ES-I3 (cell line): ENCODE measurements at regions not wholly inside any gene's neighbourhood (a gene's known extent, or its start where the extent isn't known, plus 50 kb on each side); places are given as distances from the start of the nearest gene placed in this dataset.

Experiments
- H3K36me3 ChIP-seq: 2 replicates; pipeline ENCODE4 v1.6.1; 2013; ENCODE audit warnings: mild to moderate bottlenecking, low read length, control low read depth, moderate library complexity; ENCODE audit not compliant: insufficient read depth
- H3K4me1 ChIP-seq: 2 replicates; pipeline ENCODE4 v1.6.1; 2013; ENCODE audit warnings: mild to moderate bottlenecking, control low read depth, low read length; ENCODE audit not compliant: insufficient read depth
- H3K9ac ChIP-seq: 2 replicates; pipeline ENCODE4 v1.6.1; 2013; ENCODE audit warnings: low read depth, mild to moderate bottlenecking, low read length, moderate library complexity
- H3K9me3 ChIP-seq: 2 replicates; pipeline ENCODE4 v1.6.1; 2013; ENCODE audit warnings: mild to moderate bottlenecking, low read length, moderate library complexity; ENCODE audit not compliant: control insufficient read depth, insufficient read depth

DNA sequence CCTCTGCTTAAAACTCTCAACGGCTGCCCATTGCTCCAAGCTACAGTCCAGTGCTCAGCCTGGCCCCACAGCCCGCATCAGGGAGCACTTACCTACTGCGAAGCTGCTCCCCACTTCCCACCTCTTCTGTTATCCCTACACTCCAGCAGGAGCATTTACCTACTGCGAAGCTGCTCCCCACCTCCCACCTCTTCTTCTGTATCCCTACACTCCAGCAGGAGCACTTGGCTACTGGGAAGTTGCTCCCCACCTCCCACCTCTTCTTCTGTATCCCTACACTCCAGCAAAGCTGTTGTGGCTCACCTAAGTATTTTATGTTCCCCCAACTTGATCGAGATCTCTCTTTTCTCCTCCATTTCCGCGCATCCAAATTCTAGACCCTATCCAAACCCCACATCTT lies 563.3 kb upstream of the ZFP42 start:
- Histone ChIP-seq H3K9me3 (no peaks in the 10 kb centered on the region), H3K4me1 (no peaks in the 10 kb centered on the region), H3K9ac (no peak overlapping the region), H3K36me3 (no peaks in the 10 kb centered on the region)

DNA sequence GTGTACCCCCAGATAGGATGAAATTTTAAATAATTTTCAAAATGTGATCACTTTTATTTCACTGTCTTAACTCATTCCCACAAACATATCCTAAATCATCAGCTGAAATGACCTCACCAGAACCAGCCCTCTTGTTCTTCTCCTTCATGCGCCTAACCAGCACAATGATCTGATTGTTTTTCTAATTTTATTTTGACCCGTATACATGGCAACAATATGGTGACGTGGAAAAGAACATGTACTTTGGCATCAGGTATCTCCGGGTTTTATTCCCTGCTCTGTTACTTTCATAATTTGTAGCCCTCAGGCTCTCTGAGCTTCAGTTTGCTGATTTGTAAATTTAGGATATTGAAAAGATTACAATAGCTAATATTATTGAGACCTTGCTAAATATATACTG lies 562.4 kb upstream of the ZFP42 start:
- no peaks in the 10 kb centered on the region for H3K4me1 ChIP-seq
- H3K9me3 ChIP-seq = no peaks in the 10 kb centered on the region; the same call in 1 of the 2 replicates
- no peaks in the 10 kb centered on the region for H3K36me3 ChIP-seq
- no peak overlapping the region for H3K9ac ChIP-seq

DNA sequence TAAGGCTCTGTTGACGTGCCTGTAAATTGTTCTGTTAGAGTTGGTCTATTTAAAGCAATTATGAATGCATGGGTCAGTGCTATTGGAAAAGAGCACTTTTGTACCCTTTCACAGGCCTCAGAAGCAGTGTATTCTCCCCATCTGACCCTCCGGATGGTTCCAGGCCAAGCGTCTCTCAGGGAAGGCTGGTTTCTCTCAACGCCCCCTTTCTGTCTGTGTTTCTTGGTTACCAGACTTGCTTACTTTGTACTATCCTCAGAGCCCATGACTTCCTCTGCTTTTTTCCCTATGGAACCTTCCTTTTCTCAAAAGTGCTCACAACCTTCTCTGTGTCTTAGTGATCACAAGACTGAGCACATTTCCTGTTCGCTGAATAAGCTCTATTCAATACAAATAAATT lies 559.3 kb upstream of the ZFP42 start:
- no peaks in the 10 kb centered on the region; the same call in 1 of the 2 replicates for H3K9me3 ChIP-seq
- no peaks in the 10 kb centered on the region for H3K4me1 ChIP-seq
- H3K36me3 ChIP-seq = no peaks in the 10 kb centered on the region
- no peak overlapping the region for H3K9ac ChIP-seq

DNA sequence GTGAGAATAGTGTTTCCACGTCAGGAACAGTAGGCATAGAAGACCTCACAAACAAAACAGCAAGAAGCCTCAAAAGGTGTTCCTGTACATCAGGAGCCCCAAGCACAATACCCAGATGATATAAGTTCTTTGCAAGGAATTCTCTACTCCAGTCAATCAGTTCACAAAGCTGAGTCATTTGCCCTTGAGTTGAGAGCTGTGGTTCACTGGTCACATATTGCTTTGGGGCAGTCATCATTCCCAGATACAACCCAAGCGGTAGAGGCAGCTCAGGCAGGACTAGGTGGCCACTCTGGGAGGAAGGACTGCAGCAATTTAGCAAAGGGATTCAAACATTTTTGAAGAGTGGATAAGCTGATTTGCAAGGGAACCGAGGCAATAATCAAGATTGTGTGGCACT lies 551.5 kb upstream of the ZFP42 start:
- H3K36me3 ChIP-seq = no peaks in the 10 kb centered on the region
- no peaks in the 10 kb centered on the region for H3K9me3 ChIP-seq
- H3K9ac ChIP-seq = no peak overlapping the region
- H3K4me1 ChIP-seq = no peaks in the 10 kb centered on the region

DNA sequence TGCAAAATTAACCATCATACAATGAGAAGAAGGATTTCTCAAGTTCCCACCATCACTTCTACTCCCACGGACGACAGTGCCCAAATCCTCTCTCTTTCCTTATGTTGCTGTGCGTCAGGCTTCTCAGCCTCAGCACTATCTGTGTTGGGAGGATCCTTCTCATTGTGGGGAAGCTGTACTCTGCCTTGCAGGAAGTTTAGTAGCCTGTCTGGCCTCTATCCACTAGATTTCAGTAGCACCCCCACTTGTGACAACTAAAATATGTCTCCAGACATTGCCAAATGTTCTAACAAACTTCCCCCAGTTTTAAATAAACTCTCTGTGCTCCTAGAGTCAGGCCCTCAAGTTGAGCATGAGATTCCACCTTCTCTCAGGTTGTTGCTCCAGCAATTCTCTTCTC lies 545.9 kb upstream of the ZFP42 start:
- Histone ChIP-seq H3K4me1 (no peaks in the 10 kb centered on the region), H3K36me3 (no peaks in the 10 kb centered on the region), H3K9me3 (no peaks in the 10 kb centered on the region), H3K9ac (no peak overlapping the region)

DNA sequence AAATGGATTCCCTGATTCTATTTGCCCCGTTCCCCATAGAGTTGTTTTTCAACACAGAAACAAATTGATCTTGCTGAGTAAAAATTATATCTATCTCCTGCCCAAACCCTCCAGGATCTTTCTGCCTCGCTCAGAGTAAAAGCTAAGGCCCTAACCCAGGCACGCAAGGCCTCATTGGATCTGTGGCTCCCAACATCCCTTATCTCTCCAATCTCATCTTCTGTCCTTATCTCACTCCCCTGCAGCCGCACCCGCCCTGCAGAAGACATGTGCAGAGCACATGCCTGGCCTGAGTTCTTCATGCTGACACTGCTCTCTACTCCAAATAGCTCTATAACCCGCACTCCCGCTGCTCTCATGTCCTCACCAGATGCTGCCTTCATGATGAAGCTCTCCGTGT lies 543.8 kb upstream of the ZFP42 start:
- H3K4me1 ChIP-seq = no peaks in the 10 kb centered on the region
- H3K9ac ChIP-seq = no peak overlapping the region
- H3K36me3 ChIP-seq = no peaks in the 10 kb centered on the region
- H3K9me3 ChIP-seq = no peaks in the 10 kb centered on the region

DNA sequence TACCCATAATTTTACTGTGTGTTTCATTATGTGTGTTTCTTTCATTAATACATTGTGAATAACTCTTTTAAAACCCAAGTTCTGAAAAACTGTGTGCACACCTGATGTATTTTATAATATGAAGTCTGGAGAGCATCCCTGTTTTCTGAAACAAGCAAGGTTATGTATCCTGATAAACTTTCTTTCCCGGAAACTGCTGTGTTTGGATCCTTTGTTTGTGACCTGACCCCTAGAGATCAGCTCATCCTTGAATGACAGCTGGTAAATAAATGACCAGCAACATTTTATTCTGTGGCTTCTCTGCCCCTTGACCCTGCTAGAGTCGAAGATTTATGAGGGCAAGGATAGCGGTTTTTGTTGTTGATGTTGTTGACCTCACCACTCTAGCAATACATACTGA lies 535.6 kb upstream of the ZFP42 start:
- Histone ChIP-seq H3K4me1 (no peaks in the 10 kb centered on the region), H3K9me3 (no peaks in the 10 kb centered on the region), H3K36me3 (no peaks in the 10 kb centered on the region), H3K9ac (no peak overlapping the region)

DNA sequence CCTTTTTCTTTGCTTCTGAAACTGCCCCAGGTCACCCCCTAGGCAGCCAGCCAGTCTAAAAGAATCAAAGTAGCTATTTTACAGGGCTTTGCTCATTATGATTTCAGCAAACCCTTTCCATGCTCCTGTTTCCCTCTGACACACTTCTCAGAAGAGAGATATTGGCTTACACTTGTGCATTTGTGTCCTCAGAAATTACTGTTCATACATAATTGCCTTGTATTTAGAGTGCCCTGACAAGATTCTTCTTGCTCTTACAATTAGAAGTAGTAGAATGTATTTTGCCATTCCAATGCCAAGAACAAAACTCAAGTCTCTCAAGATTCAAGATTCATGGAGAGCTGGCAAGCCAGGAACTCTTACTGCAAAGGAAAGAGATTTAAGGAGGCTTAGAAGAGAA lies 531.0 kb upstream of the ZFP42 start:
- Histone ChIP-seq H3K9ac (no peak overlapping the region), H3K4me1 (no peaks in the 10 kb centered on the region), H3K36me3 (no peaks in the 10 kb centered on the region), H3K9me3 (no peaks in the 10 kb centered on the region)

DNA sequence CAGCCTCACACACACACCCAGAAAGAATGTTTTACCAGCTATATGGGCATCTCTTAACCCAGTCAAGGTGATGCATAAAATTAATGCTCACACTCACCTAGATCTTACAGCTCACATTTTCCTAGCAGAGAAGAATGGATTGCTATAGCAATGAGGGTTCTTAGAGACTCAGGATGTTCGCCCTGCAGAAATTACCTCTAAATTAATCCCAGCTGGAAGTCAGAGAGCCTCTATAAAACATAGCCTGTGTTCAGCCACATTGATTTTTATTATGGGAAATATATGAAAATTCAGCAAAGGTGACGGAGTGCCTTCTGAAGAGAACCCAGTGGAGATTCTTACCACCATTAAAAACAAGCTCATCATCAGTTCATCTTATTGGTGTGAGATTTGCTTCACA lies 528.3 kb upstream of the ZFP42 start:
- H3K9me3 ChIP-seq = no peaks in the 10 kb centered on the region
- H3K9ac ChIP-seq = no peak overlapping the region
- H3K4me1 ChIP-seq = no peaks in the 10 kb centered on the region
- H3K36me3 ChIP-seq = no peaks in the 10 kb centered on the region

DNA sequence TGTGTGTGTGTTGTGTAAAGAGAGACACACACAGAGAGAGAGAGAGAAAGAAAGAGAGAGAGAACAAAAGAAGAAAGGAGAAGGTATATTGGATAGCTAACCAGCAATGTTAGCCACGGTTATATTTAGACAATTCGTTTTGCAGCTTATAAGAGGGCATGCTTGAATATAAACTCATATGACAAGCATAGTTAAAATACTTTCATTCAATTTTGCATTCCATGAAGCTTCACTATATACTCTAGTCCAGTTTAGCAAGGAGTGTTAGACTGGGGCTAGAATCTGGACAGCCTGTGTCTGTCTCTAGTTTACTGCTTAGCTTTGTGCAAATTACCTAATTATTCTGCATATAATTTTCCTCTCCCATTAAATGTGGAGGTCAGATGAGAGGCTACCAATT lies 525.9 kb upstream of the ZFP42 start:
- H3K9ac ChIP-seq = no peak overlapping the region
- H3K4me1 ChIP-seq = no peaks in the 10 kb centered on the region
- H3K36me3 ChIP-seq = no peaks in the 10 kb centered on the region
- H3K9me3 ChIP-seq = no peaks in the 10 kb centered on the region

DNA sequence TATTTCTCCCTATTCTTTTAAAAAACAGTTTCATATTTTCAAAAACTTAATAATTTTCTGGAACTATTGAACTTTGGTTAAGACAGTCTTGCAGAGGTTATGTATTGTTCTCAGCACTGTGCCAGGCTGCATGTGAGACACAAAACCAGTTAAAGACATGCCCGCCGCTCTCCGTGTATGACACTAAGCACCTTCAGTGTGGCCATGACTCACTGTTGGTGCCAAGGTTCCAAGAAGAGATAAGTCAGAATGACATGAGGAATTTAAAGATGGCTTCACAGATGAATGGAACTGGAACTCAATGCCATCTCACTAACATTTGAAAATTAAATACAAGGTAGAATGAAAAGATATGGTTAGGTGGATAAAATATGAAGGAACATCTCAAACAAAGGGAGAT lies 525.5 kb upstream of the ZFP42 start:
- H3K4me1 ChIP-seq = no peaks in the 10 kb centered on the region
- no peak overlapping the region for H3K9ac ChIP-seq

DNA sequence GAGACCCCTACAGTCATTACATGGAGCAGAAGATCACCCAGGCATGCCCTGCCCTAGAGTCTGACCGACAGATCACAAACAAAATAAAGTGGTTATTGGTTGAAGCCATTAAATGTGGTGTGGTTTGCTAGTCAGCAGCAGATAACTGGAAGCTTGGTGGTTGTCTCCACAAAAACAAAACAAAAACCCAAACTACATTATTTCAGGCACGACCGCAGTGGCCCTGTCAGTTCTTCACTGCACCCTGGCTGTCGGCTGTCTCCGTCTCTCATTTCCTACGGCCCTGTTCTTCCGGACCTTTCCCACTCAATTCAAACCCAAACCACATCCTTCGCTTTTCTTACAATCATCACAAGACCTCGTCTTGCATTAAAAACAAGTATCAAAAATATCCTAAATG lies 521.3 kb upstream of the ZFP42 start:
- Histone ChIP-seq H3K9ac (no peak overlapping the region), H3K36me3 (no peaks in the 10 kb centered on the region), H3K4me1 (no peaks in the 10 kb centered on the region), H3K9me3 (no peaks in the 10 kb centered on the region)

More for the DNA sequence above, 525.5 kb upstream of the ZFP42 start:
- Histone ChIP-seq H3K9me3 (no peaks in the 10 kb centered on the region), H3K36me3 (no peaks in the 10 kb centered on the region)

DNA sequence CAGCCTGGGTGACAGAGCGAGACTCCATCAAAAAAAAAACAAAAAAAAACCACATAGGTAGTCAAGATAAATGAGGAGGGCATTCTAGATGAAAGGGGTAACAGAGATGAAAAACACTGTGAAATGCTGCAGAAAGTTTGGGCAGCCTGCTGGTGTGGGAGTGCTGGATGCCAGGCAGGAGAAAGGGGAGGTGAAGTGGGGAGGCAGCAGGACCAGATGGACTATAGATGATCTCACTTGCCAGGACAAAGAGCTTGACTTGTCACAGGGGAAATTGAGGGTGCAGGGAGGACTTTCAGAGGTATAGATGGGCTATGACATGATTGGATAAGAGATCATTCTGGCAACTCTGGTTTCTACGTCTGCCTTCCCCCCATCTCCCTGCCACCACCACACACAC lies 519.7 kb upstream of the ZFP42 start:
- Histone ChIP-seq H3K9me3 (no peaks in the 10 kb centered on the region), H3K36me3 (no peaks in the 10 kb centered on the region), H3K4me1 (no peaks in the 10 kb centered on the region), H3K9ac (no peak overlapping the region)

DNA sequence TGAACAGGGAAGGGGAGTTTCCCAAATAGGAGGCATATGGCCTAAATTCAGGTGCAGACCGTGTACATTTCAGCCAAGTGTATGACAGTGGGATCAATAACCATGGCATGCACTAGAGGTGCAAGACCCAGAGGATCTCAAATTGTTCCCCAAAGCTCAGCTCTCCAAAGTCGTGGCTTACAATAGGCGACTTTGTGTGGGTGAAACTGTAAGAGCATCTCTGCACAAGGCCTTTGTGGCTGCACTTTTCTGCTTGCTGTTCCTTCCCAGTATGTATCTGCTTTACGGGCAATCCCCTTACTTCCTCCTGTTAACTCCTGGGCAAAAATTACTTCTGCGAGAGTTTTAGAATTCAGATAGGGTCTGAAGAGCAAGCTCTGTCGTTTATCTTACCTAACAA lies 518.3 kb upstream of the ZFP42 start:
- no peak overlapping the region for H3K9ac ChIP-seq
- no peaks in the 10 kb centered on the region for H3K4me1 ChIP-seq
- H3K9me3 ChIP-seq = no peaks in the 10 kb centered on the region
- H3K36me3 ChIP-seq = no peaks in the 10 kb centered on the region

DNA sequence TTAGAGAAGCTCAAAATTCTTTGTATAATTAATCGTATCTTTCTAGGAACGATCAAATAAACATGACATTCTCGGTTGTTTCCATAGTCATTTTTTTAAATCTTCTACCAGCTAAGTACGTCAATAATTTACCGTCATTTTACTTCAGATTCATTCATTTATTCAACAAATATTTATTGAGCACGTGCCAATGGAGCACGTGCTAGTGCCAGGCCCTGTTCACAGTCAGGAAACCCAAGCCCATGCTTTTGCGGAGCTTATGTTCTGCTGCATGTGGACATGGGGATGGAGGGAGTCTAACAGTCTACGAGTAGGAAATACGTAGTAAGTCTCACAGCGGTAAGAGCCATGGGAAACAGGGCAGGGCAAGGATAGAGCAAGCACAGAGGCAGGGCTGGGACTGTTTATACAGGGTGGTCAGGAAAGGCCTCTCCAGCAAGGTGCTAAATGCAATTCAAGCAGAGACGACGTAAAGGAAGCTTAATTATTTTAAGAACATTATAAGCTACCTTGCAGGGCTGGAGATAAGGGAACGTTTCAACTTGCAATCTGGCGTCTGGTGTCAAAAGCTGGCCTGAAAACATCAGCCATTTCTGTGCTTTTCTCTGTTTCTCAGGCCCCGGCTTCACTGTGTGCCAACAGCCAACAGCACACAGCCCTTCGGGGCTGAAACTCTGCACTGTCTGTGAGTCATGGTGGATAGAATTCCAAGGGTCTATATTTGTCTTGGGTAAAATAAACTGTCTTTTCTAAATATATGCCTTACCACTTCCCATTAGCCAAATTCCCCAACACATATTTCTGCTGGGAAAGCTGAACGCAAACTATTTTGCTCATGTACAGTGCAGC lies 517.1 kb upstream of the ZFP42 start:
- no peaks in the 10 kb centered on the region for H3K9me3 ChIP-seq
- no peaks in the 10 kb centered on the region for H3K4me1 ChIP-seq
- no peak overlapping the region for H3K9ac ChIP-seq
- H3K36me3 ChIP-seq = no peaks in the 10 kb centered on the region
